Body of pancreas (tissue), 4 donors: ENCODE measurements at regions not wholly inside any gene's neighbourhood (a gene's known extent, or its start where the extent isn't known, plus 50 kb on each side); places are given as distances from the start of the nearest gene placed in this dataset.

Experiments
- ATAC-seq: fragments of 150-250 bp; one replicate; pipeline ENCODE4 v1.9.1; 2016
- DNase-seq, 4 donors: peaks; one replicate each; pipeline ENCODE4 v3.0.0-alpha.2; 2019
- H3K27ac ChIP-seq, 4 donors: fragments of 200-600 bp; sonication (generic); 1 replicate in 3 of 4; 2 replicates in 1 of 4; pipeline versions ENCODE4 v1.5.1 to v1.6.1; 2016 to 2019; ENCODE audit warnings: mild to moderate bottlenecking in 1 of 4, mixed read lengths in 1 of 4, moderate library complexity in 1 of 4
- H3K27me3 ChIP-seq, 2 donors: fragments of 200-600 bp; sonication (generic); one replicate each; pipeline ENCODE4 v1.6.0; 2016; ENCODE audit warnings: mild to moderate bottlenecking in 1 of 2
- H3K36me3 ChIP-seq, 2 donors: fragments of 200-600 bp; sonication (generic); replicated peaks in 1 of 2; 2 replicates each; pipeline ENCODE4 v1.5.1; 2016; ENCODE audit warnings: low read depth in 2 of 2; ENCODE audit not compliant: insufficient read depth in 1 of 2
- H3K4me1 ChIP-seq: fragments of 200-600 bp; sonication (generic); one replicate; pipeline ENCODE4 v1.6.0; 2016
- H3K4me3 ChIP-seq, 2 donors: fragments of 200-600 bp; sonication (generic); 1 replicate in 1 of 2; 2 replicates in 1 of 2; pipeline ENCODE4 v1.5.1; 2016 to 2019
- H3K9me3 ChIP-seq, 3 donors: fragments of 200-600 bp; sonication (generic); 1 replicate in 2 of 3; 2 replicates in 1 of 3; pipeline ENCODE4 v1.5.1; 2016
- CTCF ChIP-seq, 7 experiments: fragments of 450-650 bp in 4 of 7; fragments of 200-600 bp in 3 of 7; sonication (generic) in 3 of 7; IDR thresholded peaks; one replicate each; pipeline ENCODE4 v1.5.1; 2016 to 2019; ENCODE audit warnings: antibody characterized with exemption in 7 of 7
- POLR2A ChIP-seq, 3 donors: fragments of 450-650 bp; IDR thresholded peaks; one replicate each; pipeline ENCODE4 v1.6.1; 2016; ENCODE audit warnings: antibody characterized with exemption in 3 of 3, mild to moderate bottlenecking in 2 of 3
- WGBS, 2 donors: methylation state at CpG; one replicate each; pipeline ENCODE4 v1.1.5; 2017; 5-methylcytosine and 5-hydroxymethylcytosine counted together
- intact Hi-C: fragments of 100-400 bp; cut with DNase I; formaldehyde crosslinking; loops from one replicate; pipeline ENCODE4 v1.15.1; 2023

- no peaks in the 10 kb centered on the region for H3K4me1 ChIP-seq
- DNase-seq (no peak), ATAC-seq (no peak)
- H3K4me3 ChIP-seq = no peak overlapping the region
- TF ChIP-seq CTCF (IDR thresholded peaks at IDR 0.05) = no peak
- no peak for TF ChIP-seq POLR2A (IDR thresholded peaks at IDR 0.05)
- H3K9me3 ChIP-seq = no peaks in the 10 kb centered on the region
- H3K36me3 ChIP-seq = no peaks in the 10 kb centered on the region
- intact Hi-C loops = no loop called here
- H3K27me3 ChIP-seq = no peaks in the 10 kb centered on the region
- H3K27ac ChIP-seq = no peak overlapping the region
Measured at GRCh38 chr12:13581031-13581430, 384.5 kb downstream of the EMP1 start.

GRCh38 chr12:13580206-13580605 is 383.7 kb downstream of the EMP1 start:
- no peaks in the 10 kb centered on the region for H3K27me3 ChIP-seq
- no peak for DNase-seq
- H3K9me3 ChIP-seq = no peaks in the 10 kb centered on the region
- intact Hi-C loops = no loop called here
- H3K4me3 ChIP-seq = no peak overlapping the region
- ATAC-seq = no peak
- WGBS, 2 donors = 62 to 71% methylated on average over 1 of the region's 1 CpG
- no peaks in the 10 kb centered on the region for H3K36me3 ChIP-seq
- H3K4me1 ChIP-seq = no peaks in the 10 kb centered on the region
- no peak overlapping the region for H3K27ac ChIP-seq
- TF ChIP-seq CTCF (IDR thresholded peaks at IDR 0.05) = no peak
- TF ChIP-seq POLR2A (IDR thresholded peaks at IDR 0.05) = no peak

- WGBS, 2 donors = 77 to 86% methylated on average over 3 of the region's 3 CpGs
- ATAC-seq (no peak), DNase-seq (no peak)
- Histone ChIP-seq H3K9me3 (no peaks in the 10 kb centered on the region), H3K27ac (no peak overlapping the region), H3K27me3 (no peaks in the 10 kb centered on the region), H3K36me3 (no peaks in the 10 kb centered on the region), H3K4me1 (no peaks in the 10 kb centered on the region), H3K4me3 (no peak overlapping the region)
- intact Hi-C loops = no loop called here
- TF ChIP-seq POLR2A (IDR thresholded peaks at IDR 0.05) = no peak
- no peak for TF ChIP-seq CTCF (IDR thresholded peaks at IDR 0.05)
Measured at GRCh38 chr12:13576935-13577500, 380.5 kb downstream of the EMP1 start.

- Histone ChIP-seq H3K27ac (no peak overlapping the region), H3K4me3 (no peak overlapping the region), H3K9me3 (no peaks in the 10 kb centered on the region), H3K36me3 (no peaks in the 10 kb centered on the region), H3K4me1 (no peaks in the 10 kb centered on the region), H3K27me3 (no peaks in the 10 kb centered on the region)
- no peak for DNase-seq
- intact Hi-C loops = no loop called here
- 51 to 70% methylated on average over 3 of the region's 3 CpGs for WGBS, 2 donors
- no peak for ATAC-seq
- TF ChIP-seq POLR2A (IDR thresholded peaks at IDR 0.05) = no peak
- no peak for TF ChIP-seq CTCF (IDR thresholded peaks at IDR 0.05)
Measured at GRCh38 chr12:13573698-13574321, 377.3 kb downstream of the EMP1 start.

GRCh38 chr12:13571035-13571434 is 374.5 kb downstream of the EMP1 start:
- Histone ChIP-seq H3K4me3 (no peak overlapping the region), H3K9me3 (no peaks in the 10 kb centered on the region), H3K27me3 (no peaks in the 10 kb centered on the region), H3K4me1 (no peaks in the 10 kb centered on the region), H3K36me3 (no peaks in the 10 kb centered on the region), H3K27ac (no peak overlapping the region)
- intact Hi-C loops = no loop called here
- TF ChIP-seq CTCF (IDR thresholded peaks at IDR 0.05) = no peak
- no peak for TF ChIP-seq POLR2A (IDR thresholded peaks at IDR 0.05)
- no peak for DNase-seq
- WGBS, 2 donors = 69 to 81% methylated on average over 2 of the region's 2 CpGs
- ATAC-seq = no peak
